Neural cell (in vitro differentiated cells): ENCODE measurements at regions not wholly inside any gene's neighbourhood (a gene's known extent, or its start where the extent isn't known, plus 50 kb on each side); places are given as distances from the start of the nearest gene placed in this dataset.

Experiments
- CTCF ChIP-seq: fragments of 450-650 bp; IDR thresholded peaks from 2 replicates; pipeline ENCODE4 v1.5.1; 2014; ENCODE audit warnings: antibody characterized with exemption, mild to moderate bottlenecking, moderate library complexity; ENCODE audit not compliant: poor library complexity, severe bottlenecking
- EP300 ChIP-seq: fragments of 450-650 bp; conservative IDR thresholded peaks from 2 replicates; pipeline ENCODE4 v1.6.1; 2014; ENCODE audit warnings: antibody characterized with exemption, mild to moderate bottlenecking, moderate library complexity; ENCODE audit not compliant: poor library complexity, severe bottlenecking
- EZH2 ChIP-seq: fragments of 200-600, 300-800 bp; shearing (Covaris generic), sonication (generic); IDR thresholded peaks from 2 replicates; pipeline ENCODE4 v1.6.1; 2014; ENCODE audit warnings: antibody characterized with exemption, low read length, borderline replicate concordance, mild to moderate bottlenecking; ENCODE audit not compliant: insufficient read depth, poor library complexity, severe bottlenecking
- POLR2AphosphoS5 ChIP-seq: IDR thresholded peaks from 2 replicates; pipeline ENCODE4 v1.6.1; 2012
- RAD21 ChIP-seq: fragments of 450-650 bp; conservative IDR thresholded peaks from 2 replicates; pipeline ENCODE4 v1.6.1; 2014; ENCODE audit warnings: antibody characterized with exemption, mild to moderate bottlenecking, moderate library complexity
- REST ChIP-seq: IDR thresholded peaks from 2 replicates; pipeline ENCODE4 v1.6.1; 2012; ENCODE audit warnings: borderline replicate concordance
- SMC3 ChIP-seq: fragments of 450-650 bp; conservative IDR thresholded peaks from 2 replicates; pipeline ENCODE4 v1.6.1; 2014; ENCODE audit warnings: antibody characterized with exemption, mild to moderate bottlenecking, moderate library complexity; ENCODE audit not compliant: poor library complexity
- TAF1 ChIP-seq: IDR thresholded peaks from 2 replicates; pipeline ENCODE4 v1.6.1; 2012; ENCODE audit warnings: low read depth

GRCh38 chr3:161905520-161906132 is 409.0 kb downstream of the OTOL1 start:
- TF ChIP-seq CTCF (no peak), RAD21 (no peak), EP300 (no peak), EZH2 (no peak), POLR2AphosphoS5 (no peak), TAF1 (no peak), SMC3 (no peak), REST (no peak)
